GM21367 (cell line): ENCODE measurements at regions not wholly inside any gene's neighbourhood (a gene's known extent, or its start where the extent isn't known, plus 50 kb on each side); places are given as distances from the start of the nearest gene placed in this dataset.
"Not testable (repeated sequence)": the region's sequence is repeated elsewhere in the genome, so short reads cannot be mapped to it uniquely, and the experiment has no call there.

Source experiments
- ATAC-seq: cut with Tn5 transposase; IDR thresholded peaks from one replicate; pipeline ENCODE4 v1.9.1; 2021; ENCODE audit not compliant: unreplicated experiment

DNA sequence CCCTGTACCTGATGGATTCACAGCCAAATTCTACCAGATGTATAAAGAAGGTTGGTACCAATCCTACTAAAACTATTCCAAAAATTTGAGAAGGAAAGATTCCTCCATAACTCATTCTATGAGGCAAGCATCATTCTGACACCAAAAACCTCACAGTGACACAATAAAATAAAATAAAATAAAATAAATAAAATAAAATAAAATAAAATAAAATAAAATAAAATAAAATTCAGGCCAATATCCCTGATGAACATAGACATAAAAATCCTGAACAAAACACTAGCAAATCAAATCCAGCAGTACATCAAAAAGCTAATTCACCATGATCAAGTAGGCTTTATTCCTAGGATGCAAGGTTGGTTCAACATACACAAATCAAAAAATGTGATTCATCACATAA, 108.1 kb downstream of the PROX1 start:
- ATAC-seq = not testable (repeated sequence)

DNA sequence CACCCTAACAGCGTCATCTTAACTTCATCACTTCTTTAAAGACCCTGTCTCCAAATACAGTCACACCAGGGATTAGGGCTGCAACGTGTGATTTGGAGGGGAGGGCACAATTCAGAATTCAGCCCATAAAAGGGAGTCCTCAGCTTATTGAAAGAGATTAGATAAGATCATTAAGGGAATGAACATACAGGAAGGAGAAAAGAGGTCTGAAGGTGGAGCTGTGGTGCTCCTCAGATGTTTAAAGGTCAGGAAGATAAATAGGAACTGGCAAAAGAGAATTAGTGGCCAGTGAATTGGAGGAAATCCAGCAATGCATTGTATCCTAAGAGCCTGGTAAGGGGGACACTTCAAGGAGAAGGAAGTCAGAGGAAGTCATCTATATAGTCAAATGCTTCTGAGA, 113.5 kb downstream of the PROX1 start:
- ATAC-seq = no peak

DNA sequence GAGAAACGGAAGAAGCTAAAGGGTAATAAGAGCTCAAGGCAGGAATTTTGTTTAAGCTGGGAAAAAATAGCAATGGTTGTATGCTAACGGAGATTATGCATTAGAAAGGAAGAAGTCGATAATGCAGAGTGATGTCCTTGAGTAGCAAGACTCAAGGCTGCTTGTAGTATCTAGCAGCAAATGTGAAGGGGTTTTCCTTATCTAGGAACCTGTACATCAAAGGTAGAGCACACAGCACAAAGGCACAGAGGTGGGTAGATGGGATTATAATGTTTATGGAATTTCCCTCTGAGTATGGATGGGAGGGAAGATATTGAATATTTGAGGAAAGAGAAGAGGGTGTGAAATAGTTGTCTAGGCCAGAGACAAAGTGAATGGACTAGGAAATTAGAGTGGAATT, 114.1 kb downstream of the PROX1 start:
- ATAC-seq = no peak

DNA sequence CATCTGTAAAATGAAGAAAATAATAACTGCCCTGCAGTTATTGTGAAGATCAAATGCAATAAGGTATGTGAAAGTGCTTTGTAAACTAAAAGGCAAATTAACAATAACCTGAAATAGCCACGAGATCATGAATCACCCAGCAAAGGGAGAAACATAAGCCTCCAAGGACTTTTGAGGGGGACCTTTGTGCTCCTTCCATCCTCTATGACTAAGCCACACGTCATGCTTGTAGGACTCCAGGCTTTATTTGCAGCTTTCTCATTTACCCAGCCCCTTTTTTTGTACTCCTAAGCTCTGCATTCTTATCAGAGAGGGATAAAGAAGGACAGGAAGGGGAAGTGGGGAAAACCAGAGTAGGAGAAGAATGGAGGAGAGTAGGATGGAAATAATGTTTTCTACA, 115.1 kb downstream of the PROX1 start:
- no peak for ATAC-seq

DNA sequence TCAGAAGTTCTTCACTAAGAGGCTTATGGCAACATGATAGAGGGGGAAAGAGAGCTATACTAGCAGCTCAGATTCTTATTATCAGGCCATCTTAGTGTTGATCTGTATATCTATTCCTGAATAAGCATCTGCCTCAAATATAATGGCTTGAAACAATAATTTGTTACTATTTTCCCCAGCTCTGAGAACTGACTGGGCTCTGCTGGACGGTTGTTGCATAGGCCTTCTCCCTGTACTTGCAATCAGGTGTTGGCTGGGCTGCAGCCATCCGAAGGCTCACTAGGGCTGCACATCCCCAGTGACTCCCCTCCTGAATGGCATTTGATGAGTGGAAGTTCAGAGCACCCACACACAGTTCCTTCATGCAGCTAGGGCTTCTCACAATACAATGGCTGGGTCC, 116.0 kb downstream of the PROX1 start:
- ATAC-seq = no peak

GRCh38 chr1:214106375-214106774, 118.6 kb downstream of the PROX1 start:
- no peak for ATAC-seq

- no peak for ATAC-seq
These were observed 119.7 kb downstream of the PROX1 start for GRCh38 chr1:214107322-214108096.

- no peak for ATAC-seq
These were observed 120.3 kb downstream of the PROX1 start for GRCh38 chr1:214108097-214108446.

DNA sequence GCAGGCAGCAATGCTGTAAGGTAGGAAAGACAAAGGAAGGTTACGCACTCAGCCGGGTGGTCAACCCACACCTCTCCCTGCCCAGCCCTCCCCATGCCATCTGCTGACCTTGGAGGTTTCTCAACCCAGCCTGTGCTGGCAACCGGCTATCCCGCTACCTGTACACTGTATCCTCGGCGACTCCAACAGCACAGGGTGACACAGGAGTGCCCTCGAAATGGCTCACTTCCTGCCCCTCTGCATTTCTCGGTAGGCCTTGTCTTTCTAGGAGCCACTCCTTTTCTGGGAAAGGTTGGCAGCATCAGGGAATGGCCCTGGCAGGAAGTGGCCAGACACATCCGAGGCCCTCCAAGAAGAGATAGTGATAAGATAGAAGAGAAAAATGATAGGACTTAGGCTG, 124.0 kb downstream of the PROX1 start:
- ATAC-seq = no peak

- ATAC-seq = no peak
These were observed 128.5 kb downstream of the PROX1 start for GRCh38 chr1:214116258-214116657.

DNA sequence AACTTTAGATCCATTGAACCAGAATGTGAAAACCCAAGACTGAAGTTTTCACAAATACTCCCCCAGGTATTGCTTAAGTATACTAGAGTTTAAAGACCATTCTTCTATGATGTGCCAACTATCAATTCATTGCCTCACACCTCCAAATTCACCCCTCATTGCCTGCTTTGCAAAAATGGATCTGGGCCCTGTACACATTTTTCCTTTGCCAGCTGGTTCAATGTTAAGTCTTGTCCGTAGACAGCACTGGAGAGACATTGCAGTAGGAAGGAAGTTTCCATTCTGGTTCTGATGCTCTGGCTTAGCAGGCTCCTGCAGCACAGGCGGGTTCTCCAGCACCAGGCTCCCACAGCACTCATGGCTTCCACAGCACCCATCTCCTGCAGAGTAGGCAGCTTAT, 130.0 kb downstream of the PROX1 start:
- no peak for ATAC-seq

DNA sequence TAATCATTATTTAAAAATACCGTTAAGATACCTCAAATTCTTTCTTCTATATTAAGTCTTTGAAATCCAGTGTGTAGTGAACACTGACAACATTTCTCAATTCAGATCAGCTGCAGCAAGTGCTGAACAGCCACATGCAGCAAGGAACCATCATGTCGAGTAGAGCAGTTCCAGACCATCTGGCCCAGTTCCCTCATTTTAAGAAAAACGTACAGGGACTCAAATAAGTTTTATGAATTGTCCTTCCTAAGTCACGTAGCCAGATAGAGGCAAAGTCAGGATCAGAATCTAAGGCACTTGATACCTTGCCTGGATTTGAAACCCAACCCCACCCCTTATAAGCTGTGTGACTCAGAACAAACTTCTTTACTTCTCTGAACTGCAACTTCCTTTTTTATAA, 132.4 kb downstream of the PROX1 start:
- ATAC-seq = no peak

GRCh38 chr1:214120951-214121350, 133.2 kb downstream of the PROX1 start:
- ATAC-seq = no peak

DNA sequence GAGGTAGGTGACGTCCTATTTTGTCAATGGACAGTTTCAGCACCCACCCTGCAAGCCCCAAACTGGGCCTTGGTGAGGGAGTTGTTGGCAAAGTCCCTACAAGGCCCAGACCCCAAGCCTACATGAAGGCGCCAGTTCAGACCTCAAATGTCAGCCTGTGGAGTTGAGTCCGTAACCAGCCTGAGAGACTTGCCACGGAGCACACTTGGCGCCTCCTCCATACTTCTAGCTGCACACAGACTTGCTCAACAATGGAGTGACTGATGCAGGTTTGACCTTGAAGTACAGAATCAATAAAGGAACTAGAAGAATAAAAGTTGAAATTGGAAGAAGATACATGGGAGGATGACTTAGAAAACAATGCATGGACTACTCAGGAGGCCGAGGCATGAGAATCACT, 134.3 kb downstream of the PROX1 start:
- ATAC-seq = no peak

- ATAC-seq = peak; percentile 87
These were observed 135.4 kb downstream of the PROX1 start for GRCh38 chr1:214123061-214123784.

- no peak for ATAC-seq
These were observed 136.6 kb downstream of the PROX1 start for GRCh38 chr1:214124281-214124805.

DNA sequence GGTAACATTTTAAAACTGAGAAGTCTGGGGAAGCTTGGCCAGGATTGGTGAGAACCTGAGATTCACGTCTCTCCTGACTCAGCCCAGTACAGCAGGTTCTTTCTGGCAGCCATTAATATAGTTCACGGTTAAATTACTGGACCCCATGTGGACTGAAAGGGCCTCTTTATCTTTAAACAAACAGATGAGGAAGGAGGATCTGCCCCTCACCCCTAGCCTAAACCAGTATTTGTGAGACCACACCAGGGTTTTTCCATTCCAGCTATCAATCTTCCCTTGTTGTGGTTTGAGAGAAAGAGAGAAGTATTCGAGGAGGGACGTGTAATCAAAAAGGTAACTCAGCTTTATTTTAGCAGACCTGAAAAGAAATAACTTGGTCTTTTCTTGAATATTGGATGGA, 137.1 kb downstream of the PROX1 start:
- ATAC-seq = no peak

DNA sequence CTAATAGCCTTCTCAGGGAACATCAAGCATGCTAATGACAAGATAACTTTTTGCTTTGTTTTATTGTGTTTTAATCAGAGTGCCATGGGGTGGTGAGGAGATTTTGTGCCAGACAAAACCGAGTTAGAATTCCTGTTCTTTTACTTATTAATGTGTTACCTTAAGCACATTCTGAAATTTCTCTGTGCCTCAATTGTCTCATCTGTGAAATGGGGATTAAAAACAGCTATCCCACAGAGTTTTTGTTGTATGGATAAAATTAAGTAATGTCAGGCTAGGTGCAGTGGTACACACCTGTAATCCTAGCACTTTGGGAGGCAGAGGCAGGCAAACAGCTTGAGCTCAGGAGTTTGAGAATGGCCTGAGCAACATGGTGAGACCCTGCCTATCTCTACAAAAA, 138.0 kb downstream of the PROX1 start:
- ATAC-seq = no peak

DNA sequence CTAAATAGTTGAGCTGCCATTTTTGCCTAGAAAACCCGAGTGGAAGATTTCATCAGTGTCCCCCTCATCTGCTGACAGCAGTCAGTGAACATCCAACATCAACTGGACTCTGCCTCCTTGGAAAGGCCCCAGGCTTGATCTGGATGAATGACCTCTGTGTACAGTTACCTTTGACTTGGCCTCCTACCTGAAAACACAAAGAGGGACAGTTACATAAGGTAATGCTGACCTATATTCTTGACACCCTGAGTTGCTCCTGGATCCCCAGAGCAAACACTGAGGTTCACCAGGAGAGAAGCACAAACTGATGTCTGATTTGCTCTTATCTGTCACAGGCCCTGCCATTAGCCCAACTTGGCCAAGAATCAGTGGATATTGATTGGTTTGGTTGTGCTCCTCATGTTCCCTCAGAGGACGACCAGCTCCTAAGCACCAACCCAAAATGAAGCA, 138.9 kb downstream of the PROX1 start:
- ATAC-seq = no peak

DNA sequence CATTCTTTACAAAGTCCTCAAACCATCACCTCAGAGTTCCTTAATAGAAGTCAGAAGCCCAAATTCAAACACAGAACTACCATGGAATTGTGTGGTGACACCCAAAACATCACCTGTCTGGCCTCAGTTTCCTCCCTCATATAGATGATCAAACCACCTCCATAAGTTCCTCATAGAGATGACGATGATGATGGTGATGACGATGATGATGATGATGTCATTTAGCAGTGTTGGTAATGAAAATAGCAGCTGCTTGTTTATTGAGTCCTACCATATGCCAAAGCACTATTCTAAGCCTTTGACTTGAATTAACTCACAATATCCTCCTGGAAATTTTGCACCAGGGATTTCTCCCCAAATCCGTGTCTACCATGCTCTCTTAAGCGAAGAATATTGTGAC, 139.9 kb downstream of the PROX1 start:
- ATAC-seq = no peak

DNA sequence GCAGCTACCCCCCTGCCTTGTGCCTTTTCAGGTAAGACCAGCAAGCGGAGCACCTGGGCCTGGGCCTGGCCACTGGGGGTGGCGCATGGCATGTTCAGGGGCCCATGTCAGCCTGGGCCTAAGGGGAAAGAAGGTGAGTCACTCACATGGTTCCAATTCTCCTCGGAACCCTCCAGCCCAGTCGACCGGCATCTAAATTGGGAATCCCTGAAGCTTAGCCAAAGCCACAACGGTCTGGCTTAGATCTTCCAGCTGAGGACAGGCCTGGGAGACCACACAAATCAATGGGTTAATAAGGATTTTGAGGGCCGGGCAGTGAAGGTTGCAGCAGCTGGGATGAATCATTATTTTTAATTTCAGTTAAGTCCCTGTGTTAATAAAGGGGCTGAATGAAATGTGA, 145.1 kb upstream of the SMYD2 start:
- no peak for ATAC-seq

DNA sequence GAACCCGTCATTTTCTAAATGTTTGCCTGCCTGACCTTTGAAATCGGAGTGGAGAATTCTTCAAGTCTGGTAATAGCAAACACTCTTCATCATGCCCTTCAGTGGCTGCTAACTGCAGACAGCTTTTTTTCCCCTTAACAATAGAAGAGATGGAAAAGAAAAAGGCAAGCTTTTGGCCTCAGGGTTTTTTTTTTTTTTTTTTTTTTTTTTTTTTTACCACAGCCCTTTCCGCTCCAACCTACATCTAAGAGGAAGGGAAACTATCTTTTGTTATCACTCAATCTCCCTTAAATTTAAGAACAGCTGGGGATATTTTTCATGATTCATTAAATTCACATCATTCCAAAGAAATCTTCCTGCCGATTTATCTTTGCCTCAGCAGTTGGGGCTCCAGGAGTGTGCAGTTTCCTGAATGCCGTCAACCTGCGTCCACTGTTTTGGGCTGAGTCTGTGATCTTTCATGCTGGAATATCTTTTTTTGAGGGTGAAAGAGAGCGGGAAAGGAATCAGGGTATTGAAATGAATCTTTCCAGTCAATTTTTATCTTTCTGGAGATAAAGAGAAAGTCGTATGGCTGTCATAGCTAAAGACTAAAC, 144.5 kb upstream of the SMYD2 start:
- no peak for ATAC-seq
